PC-9 (cell line): ENCODE measurements at regions not wholly inside any gene's neighbourhood (a gene's known extent, or its start where the extent isn't known, plus 50 kb on each side); places are given as distances from the start of the nearest gene placed in this dataset.

ENCODE experiments used
- BruUV-seq: library from RNA; stranded (reverse); fragments of 400-500 nt; replicated peaks from 2 replicates; lab custom pipeline; 2021; lab: Mats Ljungman, UMichigan
- CTCF ChIA-PET: fragments of 300-600 bp; sonication (Branson Sonifier 250); formaldehyde crosslinking; loops from one replicate; lab custom pipeline; 2022; ENCODE audit warnings: antibody characterized with exemption; lab: Charles Lee
- POLR2A ChIA-PET: fragments of 300-600 bp; sonication (Branson Sonifier 250); formaldehyde crosslinking; loops from one replicate; lab custom pipeline; 2022; ENCODE audit warnings: antibody characterized with exemption; ENCODE audit not compliant: unreplicated experiment; lab: Charles Lee
- DNase-seq, 2 experiments: peaks; one replicate each; pipeline versions ENCODE4 v3.0.0 to v3.0.0-alpha.2; 2015 to 2022; ENCODE audit warnings: mixed read lengths in 1 of 2
- H2AFZ ChIP-seq: fragments of 200-600 bp; sonication (generic); 2 replicates; pipeline ENCODE4 v1.8.1; 2017; ENCODE audit warnings: antibody characterized with exemption
- H3F3A ChIP-seq: fragments of 200-600 bp; sonication (generic); 2 replicates; pipeline ENCODE4 v1.8.1; 2017; ENCODE audit warnings: antibody characterized with exemption, mild to moderate bottlenecking, low read depth; ENCODE audit not compliant: insufficient read depth
- H3K27ac ChIP-seq: fragments of 200-600 bp; sonication (generic); 2 replicates; pipeline ENCODE4 v1.6.1; 2016; ENCODE audit warnings: mixed run types
- H3K27me3 ChIP-seq: fragments of 200-600 bp; sonication (generic); 2 replicates; pipeline ENCODE4 v1.6.1; 2016; ENCODE audit warnings: low read depth, mixed run types; ENCODE audit not compliant: insufficient read depth
- H3K36me3 ChIP-seq: fragments of 200-600 bp; sonication (generic); 2 replicates; pipeline ENCODE4 v1.6.1; 2016; ENCODE audit warnings: low read depth, mixed run types
- H3K4me1 ChIP-seq: fragments of 200-600 bp; sonication (generic); replicated peaks from 2 replicates; pipeline ENCODE4 v1.6.1; 2016; ENCODE audit warnings: mixed run types; ENCODE audit not compliant: insufficient read depth
- H3K4me2 ChIP-seq: fragments of 200-600 bp; sonication (generic); 2 replicates; pipeline ENCODE4 v1.6.1; 2017; ENCODE audit warnings: mixed run types
- H3K4me3 ChIP-seq: fragments of 200-600 bp; sonication (generic); 2 replicates; pipeline ENCODE4 v1.6.1; 2016; ENCODE audit warnings: mixed run types
- H3K79me2 ChIP-seq: fragments of 200-600 bp; sonication (generic); 2 replicates; pipeline ENCODE4 v1.6.1; 2017; ENCODE audit warnings: low read depth, mixed run types
- H3K9me2 ChIP-seq: fragments of 200-600 bp; sonication (generic); 2 replicates; pipeline ENCODE4 v1.8.1; 2017; ENCODE audit warnings: mild to moderate bottlenecking; ENCODE audit not compliant: insufficient read depth
- H3K9me3 ChIP-seq: fragments of 200-600 bp; sonication (generic); 2 replicates; pipeline ENCODE4 v1.8.1; 2016; ENCODE audit warnings: low read depth; ENCODE audit not compliant: insufficient read depth
- H4K20me1 ChIP-seq: fragments of 200-600 bp; sonication (generic); 2 replicates; pipeline ENCODE4 v1.8.1; 2017; ENCODE audit not compliant: insufficient read depth
- EZH2 ChIP-seq: fragments of 200-600 bp; sonication (generic); IDR thresholded peaks from 2 replicates; pipeline ENCODE4 v1.8.0; 2017; ENCODE audit warnings: antibody characterized with exemption, low read depth
- intact Hi-C: fragments of 100-400 bp; cut with micrococcal nuclease; formaldehyde crosslinking; loops from one replicate; pipeline ENCODE4 v1.10.0; 2022; ENCODE audit not compliant: unreplicated experiment
- TF ChIP-seq, protein P1 (sequence below): fragments of 200-600 bp; sonication (generic); conservative IDR thresholded peaks from 2 replicates; pipeline ENCODE4 v1.6.1; 2017; ENCODE audit warnings: mixed run types, antibody characterized with exemption, mild to moderate bottlenecking, moderate library complexity

DNA sequence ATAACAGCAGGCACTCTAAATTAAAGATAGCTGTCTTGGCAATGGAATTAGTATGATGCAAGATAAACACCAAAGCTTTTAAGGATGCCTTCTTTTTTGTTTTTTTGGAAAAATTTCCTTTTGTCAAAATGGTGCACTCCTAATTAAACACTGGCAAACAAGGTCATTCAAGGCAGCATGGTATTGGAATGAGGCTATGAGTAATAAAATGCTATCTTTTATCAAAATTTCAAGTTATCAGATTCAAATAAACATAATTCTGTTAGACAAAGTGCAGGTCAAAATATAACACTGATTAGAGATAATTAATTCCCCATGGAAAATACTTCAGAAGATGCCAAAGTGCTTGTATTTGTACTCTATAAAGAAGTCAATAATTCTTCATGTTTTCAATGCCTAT, 514.1 kb downstream of the TENT5A start:
- Histone ChIP-seq H3K27ac (no peak overlapping the region), H3K4me2 (no peak overlapping the region), H4K20me1 (no peaks in the 10 kb centered on the region), H3K79me2 (no peaks in the 10 kb centered on the region), H3F3A (no peaks in the 10 kb centered on the region), H3K9me3 (no peaks in the 10 kb centered on the region), H3K4me3 (no peak overlapping the region), H3K9me2 (no peaks in the 10 kb centered on the region), H3K36me3 (no peaks in the 10 kb centered on the region), H2AFZ (no peak overlapping the region), H3K27me3 (no peaks in the 10 kb centered on the region), H3K4me1 (no peaks in the 10 kb centered on the region)
- TF ChIP-seq EZH2: no peak
- TF ChIP-seq, protein P1, sequence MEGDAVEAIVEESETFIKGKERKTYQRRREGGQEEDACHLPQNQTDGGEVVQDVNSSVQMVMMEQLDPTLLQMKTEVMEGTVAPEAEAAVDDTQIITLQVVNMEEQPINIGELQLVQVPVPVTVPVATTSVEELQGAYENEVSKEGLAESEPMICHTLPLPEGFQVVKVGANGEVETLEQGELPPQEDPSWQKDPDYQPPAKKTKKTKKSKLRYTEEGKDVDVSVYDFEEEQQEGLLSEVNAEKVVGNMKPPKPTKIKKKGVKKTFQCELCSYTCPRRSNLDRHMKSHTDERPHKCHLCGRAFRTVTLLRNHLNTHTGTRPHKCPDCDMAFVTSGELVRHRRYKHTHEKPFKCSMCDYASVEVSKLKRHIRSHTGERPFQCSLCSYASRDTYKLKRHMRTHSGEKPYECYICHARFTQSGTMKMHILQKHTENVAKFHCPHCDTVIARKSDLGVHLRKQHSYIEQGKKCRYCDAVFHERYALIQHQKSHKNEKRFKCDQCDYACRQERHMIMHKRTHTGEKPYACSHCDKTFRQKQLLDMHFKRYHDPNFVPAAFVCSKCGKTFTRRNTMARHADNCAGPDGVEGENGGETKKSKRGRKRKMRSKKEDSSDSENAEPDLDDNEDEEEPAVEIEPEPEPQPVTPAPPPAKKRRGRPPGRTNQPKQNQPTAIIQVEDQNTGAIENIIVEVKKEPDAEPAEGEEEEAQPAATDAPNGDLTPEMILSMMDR: no peak
- ChIA-PET POLR2A (no interaction called here), CTCF (no interaction called here)
- intact Hi-C loops: no loop called here
- no peak for DNase-seq
- no TSS peak for BruUV-seq

DNA sequence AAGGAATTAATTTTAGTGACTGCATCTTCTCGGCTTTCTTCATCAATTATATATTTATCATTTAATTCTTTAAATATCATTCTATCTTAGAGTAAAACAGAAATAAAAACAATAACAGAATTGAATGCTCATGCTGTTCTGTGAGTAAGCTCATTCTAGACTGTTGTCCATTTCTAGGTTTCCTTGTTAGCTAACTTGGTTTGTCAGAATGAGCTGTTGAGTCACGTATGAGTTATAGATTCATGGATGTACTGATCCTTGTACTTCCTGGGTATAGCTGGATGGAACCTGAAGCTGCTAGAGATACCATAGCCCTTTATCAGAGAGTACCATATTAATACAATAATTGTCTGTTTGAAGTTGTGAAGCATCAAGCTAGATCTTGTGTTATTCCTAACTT, 515.3 kb downstream of the TENT5A start:
- POLR2A ChIA-PET: no interaction called here
- DNase-seq: no peak
- no peaks in the 10 kb centered on the region for H3K27me3 ChIP-seq
- no peaks in the 10 kb centered on the region for H3F3A ChIP-seq
- intact Hi-C loops: no loop called here
- no peak overlapping the region for H2AFZ ChIP-seq
- H3K36me3 ChIP-seq: no peaks in the 10 kb centered on the region
- H3K4me3 ChIP-seq: no peak overlapping the region
- no peaks in the 10 kb centered on the region for H3K4me1 ChIP-seq
- H3K27ac ChIP-seq: no peak overlapping the region
- H3K9me2 ChIP-seq: no peaks in the 10 kb centered on the region
- TF ChIP-seq EZH2: no peak
- TF ChIP-seq, protein P1: no peak
- H3K79me2 ChIP-seq: no peaks in the 10 kb centered on the region
- no TSS peak for BruUV-seq
- no peaks in the 10 kb centered on the region for H4K20me1 ChIP-seq
- no peaks in the 10 kb centered on the region for H3K9me3 ChIP-seq
- CTCF ChIA-PET: no interaction called here
- H3K4me2 ChIP-seq: no peak overlapping the region

DNA sequence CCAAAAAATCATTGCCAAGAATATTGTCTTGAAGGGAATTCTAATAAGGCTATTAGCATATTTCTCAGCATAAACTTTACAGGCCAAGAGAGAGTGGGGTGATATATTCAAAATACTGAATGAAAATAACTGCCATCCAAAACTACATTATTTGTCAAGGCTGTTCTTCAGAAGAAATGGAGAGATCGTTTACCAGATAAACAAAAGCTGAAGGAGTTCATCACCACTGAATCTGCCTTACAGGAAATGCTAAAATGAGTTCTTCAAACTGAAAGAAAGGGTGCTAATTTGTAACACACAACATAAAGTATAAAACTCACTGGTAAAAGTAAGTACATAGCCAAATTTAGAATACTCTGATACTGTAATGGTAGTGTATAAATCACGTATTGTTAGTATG, 517.0 kb downstream of the TENT5A start:
- POLR2A ChIA-PET: no interaction called here
- H3K27ac ChIP-seq: no peak overlapping the region
- H3K4me2 ChIP-seq: no peak overlapping the region
- no peaks in the 10 kb centered on the region for H3K36me3 ChIP-seq
- H3K4me1 ChIP-seq: no peaks in the 10 kb centered on the region
- no peaks in the 10 kb centered on the region for H3K79me2 ChIP-seq
- no peaks in the 10 kb centered on the region for H3F3A ChIP-seq
- H3K4me3 ChIP-seq: no peak overlapping the region
- intact Hi-C loops: no loop called here
- no peaks in the 10 kb centered on the region for H3K27me3 ChIP-seq
- TF ChIP-seq, protein P1: no peak
- TF ChIP-seq EZH2: no peak
- H3K9me3 ChIP-seq: no peaks in the 10 kb centered on the region
- no peak overlapping the region for H2AFZ ChIP-seq
- DNase-seq: no peak
- no peaks in the 10 kb centered on the region for H4K20me1 ChIP-seq
- H3K9me2 ChIP-seq: no peaks in the 10 kb centered on the region
- BruUV-seq: no TSS peak
- CTCF ChIA-PET: no interaction called here
